Subcutaneous abdominal adipose tissue (tissue), 5 donors: ENCODE measurements at regions not wholly inside any gene's neighbourhood (a gene's known extent, or its start where the extent isn't known, plus 50 kb on each side); places are given as distances from the start of the nearest gene placed in this dataset.
"Not testable (repeated sequence)": the region's sequence is repeated elsewhere in the genome, so short reads cannot be mapped to it uniquely, and the experiment has no call there.

ENCODE experiments used
- H3K27ac ChIP-seq: one replicate; pipeline ENCODE4 v1.7.0; 2013; ENCODE audit warnings: low read depth, mild to moderate bottlenecking, inconsistent platforms, low read length, moderate library complexity
- H3K27me3 ChIP-seq, 5 donors: one replicate each; pipeline ENCODE4 v1.7.0; 2013; ENCODE audit warnings: low read length in 5 of 5, inconsistent platforms in 1 of 5; ENCODE audit not compliant: control insufficient read depth in 5 of 5, insufficient read depth in 4 of 5
- H3K36me3 ChIP-seq, 5 donors: one replicate each; pipeline ENCODE4 v1.7.0; 2013; ENCODE audit warnings: low read length in 5 of 5; ENCODE audit not compliant: control insufficient read depth in 5 of 5, insufficient read depth in 5 of 5
- H3K4me1 ChIP-seq, 5 donors: one replicate each; pipeline ENCODE4 v1.7.0; 2013; ENCODE audit warnings: low read length in 5 of 5, mild to moderate bottlenecking in 3 of 5, moderate library complexity in 1 of 5; ENCODE audit not compliant: control insufficient read depth in 5 of 5, insufficient read depth in 5 of 5
- H3K4me3 ChIP-seq, 5 donors: one replicate each; pipeline ENCODE4 v1.7.0; 2013; ENCODE audit warnings: low read length in 5 of 5, low read depth in 1 of 5
- H3K9ac ChIP-seq, 5 donors: one replicate each; pipeline ENCODE4 v1.7.0; 2013; ENCODE audit warnings: low read length in 5 of 5, mild to moderate bottlenecking in 4 of 5, moderate library complexity in 3 of 5
- H3K9me3 ChIP-seq, 5 donors: one replicate each; pipeline ENCODE4 v1.7.0; 2013; ENCODE audit warnings: low read length in 5 of 5; ENCODE audit not compliant: control insufficient read depth in 5 of 5
- donor health status: healthy.
- donor health status: healthy.
- donor health status: healthy.
- donor health status: healthy.
- donor health status: healthy.

GRCh38 chr5:91464886-91465646 is 81.9 kb upstream of the ARRDC3 start:
- Histone ChIP-seq H3K36me3 (no peaks in the 10 kb centered on the region), H3K27ac (no peak overlapping the region)

GRCh38 chr5:91457681-91458058 is 74.6 kb upstream of the ARRDC3 start:
- no peak overlapping the region for H3K4me3 ChIP-seq
- H3K36me3 ChIP-seq, result no peaks in the 10 kb centered on the region
- no peaks in the 10 kb centered on the region for H3K27me3 ChIP-seq
- no peak overlapping the region for H3K9ac ChIP-seq
- H3K4me1 ChIP-seq, result no peaks in the 10 kb centered on the region
- H3K9me3 ChIP-seq, result peaks cover 0 to 5% (median 0%) of the 10 kb centered on the region in 5 donors
- H3K27ac ChIP-seq, result no peak overlapping the region

More at GRCh38 chr5:91464886-91465646, 81.9 kb upstream of the ARRDC3 start:
- peaks cover 0 to 5% (median 0%) of the 10 kb centered on the region in 5 donors for H3K4me1 ChIP-seq
- H3K9ac ChIP-seq, result no peak overlapping the region
- H3K9me3 ChIP-seq, result peaks cover 0 to 4% (median 0%) of the 10 kb centered on the region in 5 donors
- no peaks in the 10 kb centered on the region for H3K27me3 ChIP-seq
- H3K4me3 ChIP-seq, result no peak overlapping the region

- H3K36me3 ChIP-seq, result no peaks in the 10 kb centered on the region
- H3K9ac ChIP-seq, result no peak overlapping the region
- H3K27me3 ChIP-seq, result no peaks in the 10 kb centered on the region
- H3K4me1 ChIP-seq, result no peaks in the 10 kb centered on the region
- H3K4me3 ChIP-seq, result no peak overlapping the region
- peaks cover 0 to 5% (median 0%) of the 10 kb centered on the region in 5 donors for H3K9me3 ChIP-seq
- H3K27ac ChIP-seq, result no peak overlapping the region
These were observed 74.0 kb upstream of the ARRDC3 start for GRCh38 chr5:91456928-91457680.

GRCh38 chr5:91449083-91449482 is 66.0 kb upstream of the ARRDC3 start:
- no peak overlapping the region for H3K4me3 ChIP-seq
- H3K9me3 ChIP-seq, result peaks cover 0 to 3% (median 0%) of the 10 kb centered on the region in 5 donors
- H3K27ac ChIP-seq, result no peak overlapping the region
- no peak overlapping the region for H3K9ac ChIP-seq
- no peaks in the 10 kb centered on the region for H3K4me1 ChIP-seq
- H3K27me3 ChIP-seq, result no peaks in the 10 kb centered on the region
- no peaks in the 10 kb centered on the region for H3K36me3 ChIP-seq

- not testable (repeated sequence) for H3K27me3 ChIP-seq, H3K4me1 ChIP-seq, H3K9me3 ChIP-seq
These were observed 65.0 kb upstream of the ARRDC3 start for GRCh38 chr5:91448079-91448478.

GRCh38 chr5:91446880-91447279 is 63.8 kb upstream of the ARRDC3 start:
- H3K36me3 ChIP-seq, H3K9me3 ChIP-seq, H3K9ac ChIP-seq, H3K4me1 ChIP-seq, H3K27me3 ChIP-seq, H3K4me3 ChIP-seq, H3K27ac ChIP-seq: not testable (repeated sequence)

More at GRCh38 chr5:91448079-91448478, 65.0 kb upstream of the ARRDC3 start:
- H3K27ac ChIP-seq, H3K36me3 ChIP-seq, H3K4me3 ChIP-seq, H3K9ac ChIP-seq: not testable (repeated sequence)

- no peak overlapping the region for H3K27ac ChIP-seq
- H3K4me1 ChIP-seq, result no peaks in the 10 kb centered on the region
- no peak overlapping the region for H3K9ac ChIP-seq
- no peaks in the 10 kb centered on the region for H3K27me3 ChIP-seq
- peaks cover 0 to 3% (median 0%) of the 10 kb centered on the region in 5 donors for H3K9me3 ChIP-seq
- H3K36me3 ChIP-seq, result no peaks in the 10 kb centered on the region
- no peak overlapping the region for H3K4me3 ChIP-seq
These were observed 60.8 kb upstream of the ARRDC3 start for GRCh38 chr5:91443761-91444467.

- no peaks in the 10 kb centered on the region for H3K4me1 ChIP-seq
- H3K9ac ChIP-seq, result no peak overlapping the region
- H3K4me3 ChIP-seq, result no peak overlapping the region
- H3K27me3 ChIP-seq, result no peaks in the 10 kb centered on the region
- no peaks in the 10 kb centered on the region for H3K36me3 ChIP-seq
- peaks cover 0 to under 1% (median 0%) of the 10 kb centered on the region in 5 donors for H3K9me3 ChIP-seq
- no peak overlapping the region for H3K27ac ChIP-seq
These were observed 59.9 kb upstream of the ARRDC3 start for GRCh38 chr5:91443023-91443422.

GRCh38 chr5:91441082-91441481 is 58.0 kb upstream of the ARRDC3 start:
- H3K4me1 ChIP-seq, result no peaks in the 10 kb centered on the region
- no peaks in the 10 kb centered on the region for H3K36me3 ChIP-seq
- H3K4me3 ChIP-seq, result no peak overlapping the region
- no peaks in the 10 kb centered on the region for H3K9me3 ChIP-seq
- no peaks in the 10 kb centered on the region for H3K27me3 ChIP-seq
- no peak overlapping the region for H3K27ac ChIP-seq
- no peak overlapping the region for H3K9ac ChIP-seq

- no peak overlapping the region for H3K27ac ChIP-seq
- H3K9me3 ChIP-seq, result no peaks in the 10 kb centered on the region
- H3K36me3 ChIP-seq, result no peaks in the 10 kb centered on the region
- no peaks in the 10 kb centered on the region for H3K4me1 ChIP-seq
- no peak overlapping the region for H3K4me3 ChIP-seq
- H3K27me3 ChIP-seq, result no peaks in the 10 kb centered on the region
- H3K9ac ChIP-seq, result no peak overlapping the region
These were observed 55.8 kb upstream of the ARRDC3 start for GRCh38 chr5:91438871-91439270.
